Stimulated activated memory B cell treated with anti-CD40 and anti-IgM and Interleukin-4, amounts not matched to agents 10 μg/mL and 1 μg/mL and 100 μg/mL, for 72 hours (primary cell): ENCODE measurements at regions not wholly inside any gene's neighbourhood (a gene's known extent, or its start where the extent isn't known, plus 50 kb on each side); places are given as distances from the start of the nearest gene placed in this dataset.

Experiments used
- ATAC-seq: fragments of 150-1000 bp; cut with Tn5 transposase; 2 replicates; pipeline ENCODE4 v1.10.0; 2021
- H3K27ac Mint-ChIP-seq: one replicate; pipeline ENCODE4 v1.8.0; 2022; ENCODE audit warnings: mild to moderate bottlenecking, mixed read lengths
- H3K27me3 Mint-ChIP-seq: one replicate; pipeline ENCODE4 v1.8.0; 2022; ENCODE audit warnings: mixed read lengths
- H3K36me3 Mint-ChIP-seq: one replicate; pipeline ENCODE4 v1.8.0; 2022; ENCODE audit warnings: mixed read lengths
- H3K4me1 Mint-ChIP-seq: one replicate; pipeline ENCODE4 v1.8.0; 2022; ENCODE audit warnings: mixed read lengths
- H3K4me3 Mint-ChIP-seq: one replicate; pipeline ENCODE4 v1.8.0; 2022; ENCODE audit warnings: mild to moderate bottlenecking, moderate library complexity, mixed read lengths
- H3K9me3 Mint-ChIP-seq: one replicate; pipeline ENCODE4 v1.8.0; 2022; ENCODE audit warnings: mixed read lengths

GRCh38 chr13:40484101-40484800, 182.2 kb downstream of the FOXO1 start:
- no peak for ATAC-seq
- H3K27me3 Mint-ChIP-seq, result peaks cover 24% of the 10 kb centered on the region
- no peak overlapping the region for H3K4me3 Mint-ChIP-seq
- peak overlapping the region; percentile 52 for H3K27ac Mint-ChIP-seq
- no peaks in the 10 kb centered on the region for H3K36me3 Mint-ChIP-seq
- peaks cover 46% of the 10 kb centered on the region for H3K4me1 Mint-ChIP-seq
- no peaks in the 10 kb centered on the region for H3K9me3 Mint-ChIP-seq

- no peaks in the 10 kb centered on the region for H3K36me3 Mint-ChIP-seq
- peaks cover 46% of the 10 kb centered on the region for H3K4me1 Mint-ChIP-seq
- peak overlapping the region; percentile 52 for H3K27ac Mint-ChIP-seq
- no peaks in the 10 kb centered on the region for H3K9me3 Mint-ChIP-seq
- no peak overlapping the region for H3K4me3 Mint-ChIP-seq
- H3K27me3 Mint-ChIP-seq, result peaks cover 24% of the 10 kb centered on the region
- no peak for ATAC-seq
These were observed 181.5 kb downstream of the FOXO1 start for GRCh38 chr13:40484974-40485373.

GRCh38 chr13:40485611-40486517, 180.6 kb downstream of the FOXO1 start:
- ATAC-seq, result peak; percentile 89
- H3K9me3 Mint-ChIP-seq, result no peaks in the 10 kb centered on the region
- H3K27me3 Mint-ChIP-seq, result peaks cover 20% of the 10 kb centered on the region

GRCh38 chr13:40486518-40487163, 179.8 kb downstream of the FOXO1 start:
- ATAC-seq, result no peak

More at GRCh38 chr13:40485611-40486517, 180.6 kb downstream of the FOXO1 start:
- H3K4me3 Mint-ChIP-seq, result peak overlapping the region; percentile 17
- H3K36me3 Mint-ChIP-seq, result no peaks in the 10 kb centered on the region
- H3K4me1 Mint-ChIP-seq, result peaks cover 39% of the 10 kb centered on the region
- peak overlapping the region; percentile 50 for H3K27ac Mint-ChIP-seq

GRCh38 chr13:40488869-40489391, 177.5 kb downstream of the FOXO1 start:
- H3K27me3 Mint-ChIP-seq, result peaks cover 9% of the 10 kb centered on the region
- H3K27ac Mint-ChIP-seq, result no peak overlapping the region
- H3K4me1 Mint-ChIP-seq, result peaks cover 26% of the 10 kb centered on the region
- H3K4me3 Mint-ChIP-seq, result no peak overlapping the region
- H3K9me3 Mint-ChIP-seq, result no peaks in the 10 kb centered on the region
- H3K36me3 Mint-ChIP-seq, result no peaks in the 10 kb centered on the region
- ATAC-seq, result no peak

More at GRCh38 chr13:40486518-40487163, 179.8 kb downstream of the FOXO1 start:
- H3K36me3 Mint-ChIP-seq, result no peaks in the 10 kb centered on the region
- H3K27me3 Mint-ChIP-seq, result peaks cover 13% of the 10 kb centered on the region
- H3K9me3 Mint-ChIP-seq, result no peaks in the 10 kb centered on the region
- H3K27ac Mint-ChIP-seq, result peak overlapping the region; percentile 50
- H3K4me1 Mint-ChIP-seq, result peaks cover 31% of the 10 kb centered on the region
- H3K4me3 Mint-ChIP-seq, result no peak overlapping the region

- ATAC-seq, result no peak
- H3K4me3 Mint-ChIP-seq, result no peak overlapping the region
- H3K9me3 Mint-ChIP-seq, result no peaks in the 10 kb centered on the region
These were observed 176.2 kb downstream of the FOXO1 start for GRCh38 chr13:40490086-40490758.

GRCh38 chr13:40492511-40492910, 173.9 kb downstream of the FOXO1 start:
- Mint-ChIP-seq H3K4me3 (no peak overlapping the region), H3K9me3 (no peaks in the 10 kb centered on the region), H3K27me3 (peaks cover 2% of the 10 kb centered on the region), H3K4me1 (peaks cover 22% of the 10 kb centered on the region), H3K27ac (no peak overlapping the region), H3K36me3 (no peaks in the 10 kb centered on the region)
- no peak for ATAC-seq

More at GRCh38 chr13:40490086-40490758, 176.2 kb downstream of the FOXO1 start:
- no peaks in the 10 kb centered on the region for H3K27me3 Mint-ChIP-seq
- H3K36me3 Mint-ChIP-seq, result no peaks in the 10 kb centered on the region
- no peak overlapping the region for H3K27ac Mint-ChIP-seq
- peaks cover 27% of the 10 kb centered on the region for H3K4me1 Mint-ChIP-seq

GRCh38 chr13:40494513-40494912, 171.9 kb downstream of the FOXO1 start:
- Mint-ChIP-seq H3K36me3 (no peaks in the 10 kb centered on the region), H3K4me3 (peak overlapping the region; percentile 1), H3K9me3 (no peaks in the 10 kb centered on the region), H3K27ac (peak overlapping the region; percentile 42), H3K27me3 (peaks cover 15% of the 10 kb centered on the region), H3K4me1 (peaks cover 35% of the 10 kb centered on the region)
- ATAC-seq, result no peak

- peak overlapping the region; percentile 42 for H3K27ac Mint-ChIP-seq
- H3K9me3 Mint-ChIP-seq, result no peaks in the 10 kb centered on the region
- peak overlapping the region; percentile 1 for H3K4me3 Mint-ChIP-seq
- ATAC-seq, result peak; percentile 67
- no peaks in the 10 kb centered on the region for H3K36me3 Mint-ChIP-seq
- peaks cover 35% of the 10 kb centered on the region for H3K4me1 Mint-ChIP-seq
- H3K27me3 Mint-ChIP-seq, result peaks cover 15% of the 10 kb centered on the region
These were observed 171.4 kb downstream of the FOXO1 start for GRCh38 chr13:40494946-40495620.

- Mint-ChIP-seq H3K27ac (peak overlapping the region; percentile 42), H3K4me3 (no peak overlapping the region)
These were observed 170.8 kb downstream of the FOXO1 start for GRCh38 chr13:40495621-40496001.

GRCh38 chr13:40496035-40496810, 170.2 kb downstream of the FOXO1 start:
- H3K4me3 Mint-ChIP-seq, result no peak overlapping the region
- no peak for ATAC-seq
- peaks cover 15% of the 10 kb centered on the region for H3K27me3 Mint-ChIP-seq
- no peaks in the 10 kb centered on the region for H3K36me3 Mint-ChIP-seq
- peak overlapping the region; percentile 42 for H3K27ac Mint-ChIP-seq
- peaks cover 35% of the 10 kb centered on the region for H3K4me1 Mint-ChIP-seq
- H3K9me3 Mint-ChIP-seq, result no peaks in the 10 kb centered on the region

More at GRCh38 chr13:40495621-40496001, 170.8 kb downstream of the FOXO1 start:
- Mint-ChIP-seq H3K4me1 (peaks cover 35% of the 10 kb centered on the region), H3K9me3 (no peaks in the 10 kb centered on the region), H3K27me3 (peaks cover 15% of the 10 kb centered on the region), H3K36me3 (no peaks in the 10 kb centered on the region)
- no peak for ATAC-seq

- Mint-ChIP-seq H3K36me3 (no peaks in the 10 kb centered on the region), H3K4me3 (no peak overlapping the region), H3K27ac (peak overlapping the region; percentile 30), H3K9me3 (no peaks in the 10 kb centered on the region), H3K4me1 (peaks cover 35% of the 10 kb centered on the region), H3K27me3 (peaks cover 15% of the 10 kb centered on the region)
- ATAC-seq, result no peak
These were observed 168.0 kb downstream of the FOXO1 start for GRCh38 chr13:40498461-40498860.

GRCh38 chr13:40502236-40502635, 164.2 kb downstream of the FOXO1 start:
- Mint-ChIP-seq H3K27me3 (peaks cover 15% of the 10 kb centered on the region), H3K4me3 (no peak overlapping the region), H3K36me3 (no peaks in the 10 kb centered on the region), H3K9me3 (no peaks in the 10 kb centered on the region), H3K27ac (no peak overlapping the region), H3K4me1 (peaks cover 13% of the 10 kb centered on the region)
- ATAC-seq, result no peak
